Parathyroid adenoma (tissue), 2 donors: ENCODE measurements at regions not wholly inside any gene's neighbourhood (a gene's known extent, or its start where the extent isn't known, plus 50 kb on each side); places are given as distances from the start of the nearest gene placed in this dataset.

ENCODE experiments used
- H2AFZ ChIP-seq: fragments of 300-600 bp; sonication (generic); one replicate; pipeline ENCODE4 v1.7.0; 2017; ENCODE audit warnings: antibody characterized with exemption, mild to moderate bottlenecking
- H3K27ac ChIP-seq: fragments of 300-600 bp; sonication (generic); one replicate; pipeline ENCODE4 v1.7.0; 2017
- H3K27me3 ChIP-seq: fragments of 300-600 bp; sonication (generic); one replicate; pipeline ENCODE4 v1.7.0; 2017; ENCODE audit warnings: low read length; ENCODE audit not compliant: control insufficient read depth, insufficient read depth
- H3K36me3 ChIP-seq: fragments of 300-600 bp; sonication (generic); one replicate; pipeline ENCODE4 v1.7.0; 2017; ENCODE audit warnings: low read length; ENCODE audit not compliant: control insufficient read depth, insufficient read depth
- H3K4me1 ChIP-seq: fragments of 300-600 bp; sonication (generic); one replicate; pipeline ENCODE4 v1.7.0; 2017; ENCODE audit warnings: control low read depth
- H3K4me2 ChIP-seq: fragments of 300-600 bp; sonication (generic); one replicate; pipeline ENCODE4 v1.7.0; 2017; ENCODE audit warnings: low read length
- H3K4me3 ChIP-seq: fragments of 300-600 bp; sonication (generic); one replicate; pipeline ENCODE4 v1.7.0; 2017; ENCODE audit warnings: low read depth, low read length
- H3K79me2 ChIP-seq: fragments of 300-600 bp; sonication (generic); one replicate; pipeline ENCODE4 v1.7.0; 2017; ENCODE audit warnings: control low read depth
- H3K9ac ChIP-seq: fragments of 300-600 bp; sonication (generic); one replicate; pipeline ENCODE4 v1.7.0; 2017; ENCODE audit warnings: mild to moderate bottlenecking
- H3K9me3 ChIP-seq: fragments of 300-600 bp; sonication (generic); one replicate; pipeline ENCODE4 v1.7.0; 2017; ENCODE audit warnings: low read length; ENCODE audit not compliant: control insufficient read depth
- CTCF ChIP-seq: fragments of 300-600 bp; sonication (generic); IDR thresholded peaks from one replicate; pipeline ENCODE4 v1.7.0; 2017; ENCODE audit warnings: antibody characterized with exemption, mild to moderate bottlenecking
- donor health status: primary hyperparathyroidism.

- no peak overlapping the region for H3K4me3 ChIP-seq
- no peak overlapping the region for H3K27ac ChIP-seq
- H3K9ac ChIP-seq = no peak overlapping the region
- H3K36me3 ChIP-seq = no peaks in the 10 kb centered on the region
- no peaks in the 10 kb centered on the region for H3K27me3 ChIP-seq
- H3K79me2 ChIP-seq = no peaks in the 10 kb centered on the region
- H3K4me1 ChIP-seq = no peaks in the 10 kb centered on the region
- no peak for TF ChIP-seq CTCF
- no peaks in the 10 kb centered on the region for H3K9me3 ChIP-seq
- no peak overlapping the region for H2AFZ ChIP-seq
- no peak overlapping the region for H3K4me2 ChIP-seq
These were observed 234.6 kb downstream of the HS3ST3A1 start for GRCh38 chr17:13367154-13367553.

- no peaks in the 10 kb centered on the region for H3K79me2 ChIP-seq
- H2AFZ ChIP-seq = no peak overlapping the region
- H3K27ac ChIP-seq = no peak overlapping the region
- H3K9me3 ChIP-seq = no peaks in the 10 kb centered on the region
- no peaks in the 10 kb centered on the region for H3K4me1 ChIP-seq
- no peak overlapping the region for H3K9ac ChIP-seq
- H3K27me3 ChIP-seq = no peaks in the 10 kb centered on the region
- no peaks in the 10 kb centered on the region for H3K36me3 ChIP-seq
- no peak overlapping the region for H3K4me2 ChIP-seq
- TF ChIP-seq CTCF = no peak
- H3K4me3 ChIP-seq = no peak overlapping the region
These were observed 236.4 kb downstream of the HS3ST3A1 start for GRCh38 chr17:13365331-13365730.

GRCh38 chr17:13363771-13364170, 238.0 kb downstream of the HS3ST3A1 start:
- Histone ChIP-seq H3K4me2 (no peak overlapping the region), H3K9ac (no peak overlapping the region), H3K27ac (no peak overlapping the region), H3K36me3 (no peaks in the 10 kb centered on the region), H3K79me2 (no peaks in the 10 kb centered on the region), H3K4me1 (no peaks in the 10 kb centered on the region), H2AFZ (no peak overlapping the region), H3K4me3 (no peak overlapping the region), H3K9me3 (no peaks in the 10 kb centered on the region), H3K27me3 (no peaks in the 10 kb centered on the region)
- TF ChIP-seq CTCF = no peak

- H3K4me3 ChIP-seq = no peak overlapping the region
- H3K4me2 ChIP-seq = no peak overlapping the region
- H3K79me2 ChIP-seq = no peaks in the 10 kb centered on the region
- H3K9me3 ChIP-seq = no peaks in the 10 kb centered on the region
- H3K36me3 ChIP-seq = no peaks in the 10 kb centered on the region
- H3K9ac ChIP-seq = no peak overlapping the region
- no peaks in the 10 kb centered on the region for H3K27me3 ChIP-seq
- H2AFZ ChIP-seq = no peak overlapping the region
- TF ChIP-seq CTCF = no peak
- no peak overlapping the region for H3K27ac ChIP-seq
- no peaks in the 10 kb centered on the region for H3K4me1 ChIP-seq
These were observed 239.2 kb downstream of the HS3ST3A1 start for GRCh38 chr17:13362341-13363122.

GRCh38 chr17:13359774-13360173, 242.0 kb downstream of the HS3ST3A1 start:
- H3K79me2 ChIP-seq = no peaks in the 10 kb centered on the region
- TF ChIP-seq CTCF = no peak

More at GRCh38 chr17:13359774-13360173, 242.0 kb downstream of the HS3ST3A1 start:
- Histone ChIP-seq H3K27ac (no peak overlapping the region), H3K4me2 (no peak overlapping the region), H3K4me3 (no peak overlapping the region), H3K9ac (no peak overlapping the region), H3K4me1 (no peaks in the 10 kb centered on the region), H3K27me3 (no peaks in the 10 kb centered on the region), H3K9me3 (no peaks in the 10 kb centered on the region), H2AFZ (no peak overlapping the region), H3K36me3 (no peaks in the 10 kb centered on the region)
